HepG2 (cell line): ENCODE measurements at regions not wholly inside any gene's neighbourhood (a gene's known extent, or its start where the extent isn't known, plus 50 kb on each side); places are given as distances from the start of the nearest gene placed in this dataset.

ENCODE experiments used
- ATAC-seq: fragments of 200-7000 bp; cut with Tn5 transposase; 3 replicates; pipeline ENCODE4 v1.9.1; 2020; ENCODE audit warnings: mild to moderate bottlenecking, moderate library complexity
- BruUV-seq: library from RNA; stranded (reverse); fragments of 400-500 nt; replicated peaks from 2 replicates; lab custom pipeline; 2021; lab: Mats Ljungman, UMichigan
- CTCF ChIA-PET: fragments of 300-600 bp; formaldehyde crosslinking; extraction: SDS; loops from one replicate; lab custom pipeline; 2021; ENCODE audit warnings: low total read pairs, inconsistent platforms, low intra/inter-chr PET ratio; lab: Yijun Ruan, JAX
- POLR2A ChIA-PET: fragments of 350-600 bp; sonication (Branson Sonifier 250); formaldehyde crosslinking; loops from one replicate; lab custom pipeline; 2020; ENCODE audit warnings: antibody characterized with exemption, inconsistent platforms; lab: Yijun Ruan, JAX
- DNase-seq: peaks from one replicate; pipeline ENCODE4 v3.0.0-alpha.2; 2015; ENCODE audit warnings: low spot score
- FAIRE-seq: peaks from 3 replicates; lab custom pipeline; 2011; peaks lifted over from hg19 to GRCh38; lab: Jason Lieb, UNC
- H2AFZ ChIP-seq: one replicate; pipeline ENCODE4 v1.6.1; 2011; ENCODE audit warnings: low read length, inconsistent platforms
- H3K27ac ChIP-seq: fragments of 300-600 bp; 3 replicates; pipeline ENCODE4 v1.8.0; 2011; ENCODE audit warnings: mixed run types, mild to moderate bottlenecking, mixed read lengths, low read length, inconsistent platforms; ENCODE audit not compliant: insufficient read depth; ENCODE audit errors: extremely low read length
- H3K27me3 ChIP-seq, 2 experiments: fragments of 200-600 bp in 1 of 2; 2 replicates in 1 of 2; 3 replicates in 1 of 2; pipeline versions ENCODE4 v1.6.0 to v1.8.0; 2011; ENCODE audit warnings: low read length in 2 of 2, mild to moderate bottlenecking in 2 of 2, moderate library complexity in 2 of 2, inconsistent platforms in 1 of 2; ENCODE audit not compliant: insufficient read depth in 2 of 2, control insufficient read depth in 1 of 2
- H3K36me3 ChIP-seq, 2 experiments: fragments of 200-600 bp in 1 of 2; replicated peaks in 1 of 2; 2 replicates in 1 of 2; 3 replicates in 1 of 2; pipeline versions ENCODE4 v1.5.1 to v1.8.0; 2011; ENCODE audit warnings: low read length in 2 of 2, inconsistent platforms in 1 of 2; ENCODE audit not compliant: insufficient read depth in 2 of 2, control insufficient read depth in 1 of 2
- H3K4me1 ChIP-seq: 2 replicates; pipeline ENCODE4 v1.5.1; 2012; ENCODE audit warnings: low read length, inconsistent platforms; ENCODE audit not compliant: insufficient read depth
- H3K4me2 ChIP-seq: 2 replicates; pipeline ENCODE4 v1.6.0; 2011; ENCODE audit warnings: low read depth, low read length, inconsistent platforms
- H3K4me3 ChIP-seq, 3 experiments: fragments of 200-600 bp in 1 of 3; sonication (generic), shearing (Covaris generic) in 1 of 3; replicated peaks in 1 of 3; 2 replicates each; pipeline ENCODE4 v1.5.1; 2011 to 2016; ENCODE audit warnings: low read length in 3 of 3, inconsistent platforms in 2 of 3, low read depth in 2 of 3, mild to moderate bottlenecking in 2 of 3, control low read depth in 1 of 3, mixed read lengths in 1 of 3; ENCODE audit not compliant: insufficient read depth in 1 of 3
- H3K79me2 ChIP-seq: one replicate; pipeline ENCODE4 v1.6.1; 2011; ENCODE audit warnings: low read length, inconsistent platforms; ENCODE audit not compliant: insufficient read depth
- H3K9ac ChIP-seq: 2 replicates; pipeline ENCODE4 v1.6.0; 2011; ENCODE audit warnings: mild to moderate bottlenecking, low read depth, low read length, inconsistent platforms; ENCODE audit not compliant: insufficient read depth
- H3K9me3 ChIP-seq: 2 replicates; pipeline ENCODE4 v1.5.1; 2012; ENCODE audit warnings: mild to moderate bottlenecking, low read length
- H4K20me1 ChIP-seq: 2 replicates; pipeline ENCODE4 v1.6.0; 2011; ENCODE audit warnings: inconsistent platforms, mild to moderate bottlenecking, low read length, moderate library complexity; ENCODE audit not compliant: insufficient read depth
- GZF1 ChIP-seq: sonication (generic); formaldehyde crosslinking; IDR thresholded peaks from 2 replicates; pipeline ENCODE4 v1.5.1; 2020; ENCODE audit warnings: mild to moderate bottlenecking, missing genetic modification reagents
- HNRNPL ChIP-seq: fragments of 200-400 bp; formaldehyde crosslinking; IDR thresholded peaks from 2 replicates; pipeline ENCODE4 v1.6.1; 2017; ENCODE audit warnings: mild to moderate bottlenecking, low read depth, low read length
- PHF5A ChIP-seq: IDR thresholded peaks from one replicate; pipeline ENCODE4 v1.6.1; 2018; ENCODE audit warnings: low read depth, missing genetic modification reagents; ENCODE audit not compliant: unreplicated experiment
- ZNF251 ChIP-seq: sonication (generic); formaldehyde crosslinking; IDR thresholded peaks from 2 replicates; pipeline ENCODE4 v1.9.0; 2021; ENCODE audit warnings: mild to moderate bottlenecking, missing genetic modification reagents
- WGBS: methylation state at CpG from one replicate; pipeline ENCODE4 v1.1.6; 2017; ENCODE audit warnings: low lambda C conversion rate; 5-methylcytosine and 5-hydroxymethylcytosine counted together
- in situ Hi-C: cut with HindIII; loops from 2 replicates; pipeline ENCODE4 v1.10.0; 2017; ENCODE audit warnings: low pct_unique_long_range_greater_than_20kb; ENCODE audit not compliant: extremely low pct_ligation_motif_present
- intact Hi-C: fragments of 100-400 bp; cut with micrococcal nuclease; formaldehyde crosslinking; loops from one replicate; pipeline ENCODE4 v1.10.0; 2022; ENCODE audit not compliant: unreplicated experiment
- TF ChIP-seq, protein P1 (sequence below): sonication (generic); formaldehyde crosslinking; IDR thresholded peaks from 2 replicates; pipeline ENCODE4 v1.4.0; 2020; ENCODE audit warnings: mild to moderate bottlenecking, missing genetic modification reagents
- TF ChIP-seq, protein P2 (sequence below): sonication (generic); formaldehyde crosslinking; IDR thresholded peaks from 2 replicates; pipeline ENCODE4 v1.5.0; 2020; ENCODE audit warnings: missing genetic modification reagents
- TF ChIP-seq, protein P3 (sequence below): sonication (generic); formaldehyde crosslinking; IDR thresholded peaks from 2 replicates; pipeline ENCODE4 v1.4.0; 2020; ENCODE audit warnings: mild to moderate bottlenecking, missing genetic modification reagents, borderline replicate concordance

DNA sequence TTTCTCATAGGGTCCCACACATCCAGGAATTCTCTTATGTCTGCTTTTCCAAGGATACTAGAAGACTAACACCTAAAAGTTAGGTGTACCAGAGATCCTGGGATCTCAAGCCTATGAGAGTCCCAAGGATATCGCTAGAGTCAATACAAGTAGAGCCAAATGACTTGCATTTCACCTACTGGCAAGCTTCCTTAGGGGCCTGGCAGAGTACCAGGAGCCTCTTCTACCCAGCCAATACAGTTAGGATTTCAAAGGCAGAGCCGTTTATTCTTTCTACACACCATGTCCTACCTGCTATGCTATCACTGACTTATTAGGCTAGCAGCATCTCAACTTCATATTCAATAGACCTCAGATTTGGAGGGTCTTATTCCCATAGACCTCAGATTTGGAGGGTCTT, 53.5 kb upstream of the UNC5B start:
- H4K20me1 ChIP-seq: no peaks in the 10 kb centered on the region
- H3K4me3 ChIP-seq: no peak overlapping the region
- no peak for DNase-seq
- POLR2A ChIA-PET: no interaction called here
- in situ Hi-C loops: no loop called here
- no peaks in the 10 kb centered on the region for H3K4me1 ChIP-seq
- no peak for FAIRE-seq
- no peak for TF ChIP-seq ZNF251 (CRISPR knock-in tag)
- TF ChIP-seq, protein P1, sequence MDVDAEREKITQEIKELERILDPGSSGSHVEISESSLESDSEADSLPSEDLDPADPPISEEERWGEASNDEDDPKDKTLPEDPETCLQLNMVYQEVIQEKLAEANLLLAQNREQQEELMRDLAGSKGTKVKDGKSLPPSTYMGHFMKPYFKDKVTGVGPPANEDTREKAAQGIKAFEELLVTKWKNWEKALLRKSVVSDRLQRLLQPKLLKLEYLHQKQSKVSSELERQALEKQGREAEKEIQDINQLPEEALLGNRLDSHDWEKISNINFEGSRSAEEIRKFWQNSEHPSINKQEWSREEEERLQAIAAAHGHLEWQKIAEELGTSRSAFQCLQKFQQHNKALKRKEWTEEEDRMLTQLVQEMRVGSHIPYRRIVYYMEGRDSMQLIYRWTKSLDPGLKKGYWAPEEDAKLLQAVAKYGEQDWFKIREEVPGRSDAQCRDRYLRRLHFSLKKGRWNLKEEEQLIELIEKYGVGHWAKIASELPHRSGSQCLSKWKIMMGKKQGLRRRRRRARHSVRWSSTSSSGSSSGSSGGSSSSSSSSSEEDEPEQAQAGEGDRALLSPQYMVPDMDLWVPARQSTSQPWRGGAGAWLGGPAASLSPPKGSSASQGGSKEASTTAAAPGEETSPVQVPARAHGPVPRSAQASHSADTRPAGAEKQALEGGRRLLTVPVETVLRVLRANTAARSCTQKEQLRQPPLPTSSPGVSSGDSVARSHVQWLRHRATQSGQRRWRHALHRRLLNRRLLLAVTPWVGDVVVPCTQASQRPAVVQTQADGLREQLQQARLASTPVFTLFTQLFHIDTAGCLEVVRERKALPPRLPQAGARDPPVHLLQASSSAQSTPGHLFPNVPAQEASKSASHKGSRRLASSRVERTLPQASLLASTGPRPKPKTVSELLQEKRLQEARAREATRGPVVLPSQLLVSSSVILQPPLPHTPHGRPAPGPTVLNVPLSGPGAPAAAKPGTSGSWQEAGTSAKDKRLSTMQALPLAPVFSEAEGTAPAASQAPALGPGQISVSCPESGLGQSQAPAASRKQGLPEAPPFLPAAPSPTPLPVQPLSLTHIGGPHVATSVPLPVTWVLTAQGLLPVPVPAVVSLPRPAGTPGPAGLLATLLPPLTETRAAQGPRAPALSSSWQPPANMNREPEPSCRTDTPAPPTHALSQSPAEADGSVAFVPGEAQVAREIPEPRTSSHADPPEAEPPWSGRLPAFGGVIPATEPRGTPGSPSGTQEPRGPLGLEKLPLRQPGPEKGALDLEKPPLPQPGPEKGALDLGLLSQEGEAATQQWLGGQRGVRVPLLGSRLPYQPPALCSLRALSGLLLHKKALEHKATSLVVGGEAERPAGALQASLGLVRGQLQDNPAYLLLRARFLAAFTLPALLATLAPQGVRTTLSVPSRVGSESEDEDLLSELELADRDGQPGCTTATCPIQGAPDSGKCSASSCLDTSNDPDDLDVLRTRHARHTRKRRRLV: no peak
- intact Hi-C loops: no loop called here
- 0% methylated on average over 1 of the region's 2 CpGs for WGBS
- H3K9me3 ChIP-seq: no peaks in the 10 kb centered on the region
- no peak overlapping the region for H3K27ac ChIP-seq
- no TSS peak for BruUV-seq
- CTCF ChIA-PET: no interaction called here
- H3K4me2 ChIP-seq: no peak overlapping the region
- no peak overlapping the region for H2AFZ ChIP-seq
- no peak overlapping the region for H3K9ac ChIP-seq
- peaks cover 0 to 6% of the 10 kb centered on the region in 2 experiments; a peak in 1 of 5 replicates for H3K27me3 ChIP-seq
- no peaks in the 10 kb centered on the region for H3K36me3 ChIP-seq
- no peak for ATAC-seq
- no peaks in the 10 kb centered on the region for H3K79me2 ChIP-seq

DNA sequence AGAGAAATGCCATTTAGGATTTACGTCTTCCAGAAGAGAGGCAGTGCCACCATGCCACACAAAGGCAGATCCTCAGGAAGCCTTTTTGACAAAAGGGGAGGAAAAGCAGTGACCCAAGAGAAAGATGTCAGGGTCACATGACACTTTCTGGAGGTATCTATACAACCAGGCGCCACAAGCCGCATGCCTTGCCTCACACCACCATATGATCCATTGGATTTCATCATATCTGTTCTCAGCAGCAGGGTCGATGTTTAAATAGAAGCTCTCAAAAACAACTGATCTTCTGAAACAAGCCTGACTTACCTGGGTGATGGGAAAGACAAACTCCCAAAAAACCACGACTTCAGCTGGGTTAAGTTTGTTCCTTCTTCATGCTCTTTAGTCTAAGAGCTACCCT, 52.5 kb upstream of the UNC5B start:
- WGBS: 0% methylated on average over 5 of the region's 5 CpGs
- H3K4me2 ChIP-seq: no peak overlapping the region
- no peak overlapping the region for H3K9ac ChIP-seq
- peaks cover 0 to 6% of the 10 kb centered on the region in 2 experiments; a peak in 1 of 5 replicates for H3K27me3 ChIP-seq
- no peaks in the 10 kb centered on the region for H3K4me1 ChIP-seq
- H3K9me3 ChIP-seq: no peaks in the 10 kb centered on the region
- no peak for DNase-seq
- intact Hi-C loops (no loop called here), in situ Hi-C loops (no loop called here)
- H4K20me1 ChIP-seq: no peaks in the 10 kb centered on the region
- no peak overlapping the region for H3K27ac ChIP-seq
- POLR2A ChIA-PET: no interaction called here
- H3K36me3 ChIP-seq: no peaks in the 10 kb centered on the region
- FAIRE-seq: no peak
- ATAC-seq: no peak
- H3K4me3 ChIP-seq: no peak overlapping the region
- CTCF ChIA-PET: no interaction called here
- H3K79me2 ChIP-seq: no peaks in the 10 kb centered on the region
- no peak overlapping the region for H2AFZ ChIP-seq
- no TSS peak for BruUV-seq
- TF ChIP-seq HNRNPL: no peak
- TF ChIP-seq GZF1: no peak
- TF ChIP-seq, protein P2, sequence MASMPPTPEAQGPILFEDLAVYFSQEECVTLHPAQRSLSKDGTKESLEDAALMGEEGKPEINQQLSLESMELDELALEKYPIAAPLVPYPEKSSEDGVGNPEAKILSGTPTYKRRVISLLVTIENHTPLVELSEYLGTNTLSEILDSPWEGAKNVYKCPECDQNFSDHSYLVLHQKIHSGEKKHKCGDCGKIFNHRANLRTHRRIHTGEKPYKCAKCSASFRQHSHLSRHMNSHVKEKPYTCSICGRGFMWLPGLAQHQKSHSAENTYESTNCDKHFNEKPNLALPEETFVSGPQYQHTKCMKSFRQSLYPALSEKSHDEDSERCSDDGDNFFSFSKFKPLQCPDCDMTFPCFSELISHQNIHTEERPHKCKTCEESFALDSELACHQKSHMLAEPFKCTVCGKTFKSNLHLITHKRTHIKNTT (CRISPR knock-in tag): no peak
- TF ChIP-seq, protein P3, sequence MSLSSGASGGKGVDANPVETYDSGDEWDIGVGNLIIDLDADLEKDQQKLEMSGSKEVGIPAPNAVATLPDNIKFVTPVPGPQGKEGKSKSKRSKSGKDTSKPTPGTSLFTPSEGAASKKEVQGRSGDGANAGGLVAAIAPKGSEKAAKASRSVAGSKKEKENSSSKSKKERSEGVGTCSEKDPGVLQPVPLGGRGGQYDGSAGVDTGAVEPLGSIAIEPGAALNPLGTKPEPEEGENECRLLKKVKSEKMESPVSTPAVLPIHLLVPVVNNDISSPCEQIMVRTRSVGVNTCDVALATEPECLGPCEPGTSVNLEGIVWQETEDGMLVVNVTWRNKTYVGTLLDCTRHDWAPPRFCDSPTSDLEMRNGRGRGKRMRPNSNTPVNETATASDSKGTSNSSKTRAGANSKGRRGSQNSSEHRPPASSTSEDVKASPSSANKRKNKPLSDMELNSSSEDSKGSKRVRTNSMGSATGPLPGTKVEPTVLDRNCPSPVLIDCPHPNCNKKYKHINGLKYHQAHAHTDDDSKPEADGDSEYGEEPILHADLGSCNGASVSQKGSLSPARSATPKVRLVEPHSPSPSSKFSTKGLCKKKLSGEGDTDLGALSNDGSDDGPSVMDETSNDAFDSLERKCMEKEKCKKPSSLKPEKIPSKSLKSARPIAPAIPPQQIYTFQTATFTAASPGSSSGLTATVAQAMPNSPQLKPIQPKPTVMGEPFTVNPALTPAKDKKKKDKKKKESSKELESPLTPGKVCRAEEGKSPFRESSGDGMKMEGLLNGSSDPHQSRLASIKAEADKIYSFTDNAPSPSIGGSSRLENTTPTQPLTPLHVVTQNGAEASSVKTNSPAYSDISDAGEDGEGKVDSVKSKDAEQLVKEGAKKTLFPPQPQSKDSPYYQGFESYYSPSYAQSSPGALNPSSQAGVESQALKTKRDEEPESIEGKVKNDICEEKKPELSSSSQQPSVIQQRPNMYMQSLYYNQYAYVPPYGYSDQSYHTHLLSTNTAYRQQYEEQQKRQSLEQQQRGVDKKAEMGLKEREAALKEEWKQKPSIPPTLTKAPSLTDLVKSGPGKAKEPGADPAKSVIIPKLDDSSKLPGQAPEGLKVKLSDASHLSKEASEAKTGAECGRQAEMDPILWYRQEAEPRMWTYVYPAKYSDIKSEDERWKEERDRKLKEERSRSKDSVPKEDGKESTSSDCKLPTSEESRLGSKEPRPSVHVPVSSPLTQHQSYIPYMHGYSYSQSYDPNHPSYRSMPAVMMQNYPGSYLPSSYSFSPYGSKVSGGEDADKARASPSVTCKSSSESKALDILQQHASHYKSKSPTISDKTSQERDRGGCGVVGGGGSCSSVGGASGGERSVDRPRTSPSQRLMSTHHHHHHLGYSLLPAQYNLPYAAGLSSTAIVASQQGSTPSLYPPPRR (CRISPR knock-in tag): no peak
- no peak for TF ChIP-seq PHF5A (CRISPR knock-in tag)
